NCI-H1436 treated with DMSO at 0.1 percent for 48 hours (cell line): ENCODE measurements at regions not wholly inside any gene's neighbourhood (a gene's known extent, or its start where the extent isn't known, plus 50 kb on each side); places are given as distances from the start of the nearest gene placed in this dataset.
"Not testable (repeated sequence)": the region's sequence is repeated elsewhere in the genome, so short reads cannot be mapped to it uniquely, and the experiment has no call there.

ENCODE experiments used
- DNase-seq: peaks from one replicate; lab custom pipeline; 2025; lab: John Stamatoyannopoulos, UW

GRCh38 chr1:72530646-72531045, 248.3 kb upstream of the NEGR1 start:
- DNase-seq = no peak

- DNase-seq = no peak
Observed at GRCh38 chr1:72526926-72527325, 244.6 kb upstream of the NEGR1 start.

GRCh38 chr1:72524021-72524420, 241.7 kb upstream of the NEGR1 start:
- no peak for DNase-seq

GRCh38 chr1:72521659-72522058, 239.3 kb upstream of the NEGR1 start:
- no peak for DNase-seq

- no peak for DNase-seq
Observed at GRCh38 chr1:72516826-72517225, 234.5 kb upstream of the NEGR1 start.

GRCh38 chr1:72516264-72516663, 233.9 kb upstream of the NEGR1 start:
- DNase-seq = no peak

- DNase-seq = no peak
Observed at GRCh38 chr1:72498371-72498770, 216.0 kb upstream of the NEGR1 start.

GRCh38 chr1:72489801-72490200, 207.5 kb upstream of the NEGR1 start:
- DNase-seq = no peak

- DNase-seq = no peak
Observed at GRCh38 chr1:72485801-72486200, 203.5 kb upstream of the NEGR1 start.

GRCh38 chr1:72483846-72484357, 201.6 kb upstream of the NEGR1 start:
- DNase-seq = no peak

GRCh38 chr1:72482736-72483413, 200.5 kb upstream of the NEGR1 start:
- no peak for DNase-seq

GRCh38 chr1:72481420-72481970, 199.2 kb upstream of the NEGR1 start:
- DNase-seq = peak; percentile 3

- no peak for DNase-seq
Observed at GRCh38 chr1:72466376-72466775, 184.0 kb upstream of the NEGR1 start.

GRCh38 chr1:72462186-72462905, 180.0 kb upstream of the NEGR1 start:
- DNase-seq = no peak

GRCh38 chr1:72442262-72442661, 159.9 kb upstream of the NEGR1 start:
- no peak for DNase-seq

GRCh38 chr1:72439036-72439435, 156.7 kb upstream of the NEGR1 start:
- no peak for DNase-seq

- DNase-seq = no peak
Observed at GRCh38 chr1:72438270-72438669, 155.9 kb upstream of the NEGR1 start.

GRCh38 chr1:72435025-72435424, 152.7 kb upstream of the NEGR1 start:
- no peak for DNase-seq

GRCh38 chr1:72434070-72434469, 151.7 kb upstream of the NEGR1 start:
- DNase-seq = no peak

- DNase-seq = no peak
Observed at GRCh38 chr1:72433591-72433990, 151.3 kb upstream of the NEGR1 start.

- DNase-seq = no peak
Observed at GRCh38 chr1:72432645-72433267, 150.4 kb upstream of the NEGR1 start.

- DNase-seq = no peak
Observed at GRCh38 chr1:72431810-72432209, 149.5 kb upstream of the NEGR1 start.

- not testable (repeated sequence) for DNase-seq
Observed at GRCh38 chr1:72428276-72428675, 145.9 kb upstream of the NEGR1 start.
